Karpas-422 (cell line): ENCODE measurements at regions not wholly inside any gene's neighbourhood (a gene's known extent, or its start where the extent isn't known, plus 50 kb on each side); places are given as distances from the start of the nearest gene placed in this dataset.

Source experiments
- DNase-seq: peaks from one replicate; pipeline ENCODE4 v3.0.0-alpha.2; 2015
- H2AFZ ChIP-seq: fragments of 200-600 bp; sonication (generic); 2 replicates; pipeline ENCODE4 v1.6.1; 2014; ENCODE audit warnings: antibody characterized with exemption, low read length, mixed read lengths
- H3K27ac ChIP-seq: fragments of 200-600 bp; sonication (generic); 2 replicates; pipeline ENCODE4 v1.5.1; 2014; ENCODE audit warnings: mild to moderate bottlenecking, low read length, moderate library complexity
- H3K27me3 ChIP-seq: fragments of 200-600 bp; sonication (generic); 2 replicates; pipeline ENCODE4 v1.6.1; 2014; ENCODE audit warnings: low read length, mixed read lengths
- H3K36me3 ChIP-seq: fragments of 200-600 bp; sonication (generic); 2 replicates; pipeline ENCODE4 v1.6.1; 2014; ENCODE audit warnings: low read length, mixed read lengths; ENCODE audit not compliant: insufficient read depth
- H3K4me1 ChIP-seq: fragments of 200-600 bp; sonication (generic); 2 replicates; pipeline ENCODE4 v1.6.1; 2014; ENCODE audit warnings: mild to moderate bottlenecking, low read length, mixed read lengths
- H3K4me2 ChIP-seq: fragments of 200-600 bp; sonication (generic); 2 replicates; pipeline ENCODE4 v1.6.1; 2014; ENCODE audit warnings: low read length, low read depth, mild to moderate bottlenecking; ENCODE audit not compliant: poor library complexity, severe bottlenecking
- H3K4me3 ChIP-seq: fragments of 200-600 bp; sonication (generic); 2 replicates; pipeline ENCODE4 v1.5.1; 2014; ENCODE audit warnings: mild to moderate bottlenecking, antibody characterized with exemption, low read length, mixed read lengths
- H3K79me2 ChIP-seq: fragments of 200-600 bp; sonication (generic); 2 replicates; pipeline ENCODE4 v1.6.1; 2014; ENCODE audit warnings: mild to moderate bottlenecking, low read length, mixed read lengths
- H3K9ac ChIP-seq: fragments of 200-600 bp; sonication (generic); 2 replicates; pipeline ENCODE4 v1.6.0; 2014; ENCODE audit warnings: low read length
- H3K9me2 ChIP-seq: fragments of 200-600 bp; sonication (generic), shearing (Covaris generic); replicated peaks from 2 replicates; pipeline ENCODE4 v1.6.0; 2014; ENCODE audit warnings: mild to moderate bottlenecking, low read length, moderate library complexity; ENCODE audit not compliant: insufficient read depth
- H3K9me3 ChIP-seq: fragments of 300-700, 200-600 bp; sonication (generic); 2 replicates; pipeline ENCODE4 v1.6.1; 2014; ENCODE audit warnings: low read length, mixed read lengths
- H4K20me1 ChIP-seq: fragments of 200-600 bp; sonication (generic); 2 replicates; pipeline ENCODE4 v1.6.1; 2014; ENCODE audit warnings: mild to moderate bottlenecking, antibody characterized with exemption, low read length, low read depth; ENCODE audit not compliant: insufficient read depth

DNA sequence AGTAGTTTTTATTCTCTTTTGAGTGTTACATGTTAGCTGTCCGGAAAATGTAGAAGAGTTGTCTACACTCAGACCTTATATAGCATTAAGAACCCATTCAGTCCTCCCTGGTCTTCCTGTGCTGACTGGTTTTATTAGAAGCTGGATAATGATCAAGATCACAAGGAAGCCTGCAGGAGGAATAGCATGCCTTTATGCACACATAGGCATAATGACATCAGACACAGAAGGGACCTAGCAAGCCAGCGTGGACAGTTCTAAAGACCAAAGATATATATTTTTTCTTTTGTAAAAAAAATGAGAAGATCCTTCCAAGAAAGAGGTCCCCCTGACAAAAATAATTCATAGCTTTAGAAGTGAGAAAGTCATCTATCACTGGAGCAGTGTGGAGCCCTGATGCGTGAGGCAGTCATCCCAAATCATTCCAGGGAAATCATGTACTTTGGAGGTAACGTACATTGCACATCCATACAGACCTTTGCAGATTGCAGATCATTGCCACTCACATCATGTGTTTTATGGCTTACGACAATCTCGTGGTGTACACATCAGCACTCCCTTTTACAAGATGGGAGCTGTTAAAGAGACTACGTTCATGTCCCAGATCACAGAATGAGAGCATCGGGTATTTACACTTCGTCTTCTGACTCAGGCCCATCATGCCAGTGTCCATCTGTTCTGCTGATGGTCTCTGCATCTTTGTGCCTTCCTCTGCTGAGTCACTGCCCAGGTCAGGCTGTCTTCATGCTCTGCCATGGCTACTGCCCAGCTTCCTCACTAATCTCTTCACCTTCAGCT is 334.0 kb downstream of the SOCS6 start:
- no peak overlapping the region for H3K9ac ChIP-seq
- no peaks in the 10 kb centered on the region for H3K9me3 ChIP-seq
- H3K4me1 ChIP-seq: no peaks in the 10 kb centered on the region
- no peaks in the 10 kb centered on the region for H3K36me3 ChIP-seq
- H3K79me2 ChIP-seq: no peaks in the 10 kb centered on the region
- no peak overlapping the region for H3K4me2 ChIP-seq
- no peak for DNase-seq
- no peaks in the 10 kb centered on the region for H3K27me3 ChIP-seq
- H4K20me1 ChIP-seq: no peaks in the 10 kb centered on the region
- no peak overlapping the region for H3K4me3 ChIP-seq
- no peaks in the 10 kb centered on the region for H3K9me2 ChIP-seq
- H2AFZ ChIP-seq: no peak overlapping the region
- H3K27ac ChIP-seq: no peak overlapping the region

DNA sequence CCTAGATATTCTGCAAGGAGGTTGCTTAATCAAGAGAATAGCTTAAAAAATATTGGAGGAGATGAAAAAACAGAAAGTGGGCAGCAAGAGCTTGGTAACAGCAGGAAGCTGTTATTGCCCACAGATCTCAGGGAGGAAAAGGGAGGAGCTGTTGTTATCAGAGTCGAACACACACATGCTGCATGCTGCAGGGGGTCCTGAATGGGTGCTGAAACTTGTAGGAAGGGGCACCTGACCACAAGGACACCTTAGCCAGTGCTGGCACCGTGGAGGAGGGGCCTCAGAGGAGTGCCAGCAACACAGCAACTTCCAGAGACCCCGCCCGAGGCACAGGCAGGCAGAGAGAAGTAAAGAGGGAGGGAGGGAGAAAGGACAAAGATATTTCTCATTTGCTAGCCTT is 332.9 kb downstream of the SOCS6 start:
- H2AFZ ChIP-seq: no peak overlapping the region; the same call in 1 of the 2 replicates
- H3K4me1 ChIP-seq: no peaks in the 10 kb centered on the region
- no peak overlapping the region for H3K27ac ChIP-seq

DNA sequence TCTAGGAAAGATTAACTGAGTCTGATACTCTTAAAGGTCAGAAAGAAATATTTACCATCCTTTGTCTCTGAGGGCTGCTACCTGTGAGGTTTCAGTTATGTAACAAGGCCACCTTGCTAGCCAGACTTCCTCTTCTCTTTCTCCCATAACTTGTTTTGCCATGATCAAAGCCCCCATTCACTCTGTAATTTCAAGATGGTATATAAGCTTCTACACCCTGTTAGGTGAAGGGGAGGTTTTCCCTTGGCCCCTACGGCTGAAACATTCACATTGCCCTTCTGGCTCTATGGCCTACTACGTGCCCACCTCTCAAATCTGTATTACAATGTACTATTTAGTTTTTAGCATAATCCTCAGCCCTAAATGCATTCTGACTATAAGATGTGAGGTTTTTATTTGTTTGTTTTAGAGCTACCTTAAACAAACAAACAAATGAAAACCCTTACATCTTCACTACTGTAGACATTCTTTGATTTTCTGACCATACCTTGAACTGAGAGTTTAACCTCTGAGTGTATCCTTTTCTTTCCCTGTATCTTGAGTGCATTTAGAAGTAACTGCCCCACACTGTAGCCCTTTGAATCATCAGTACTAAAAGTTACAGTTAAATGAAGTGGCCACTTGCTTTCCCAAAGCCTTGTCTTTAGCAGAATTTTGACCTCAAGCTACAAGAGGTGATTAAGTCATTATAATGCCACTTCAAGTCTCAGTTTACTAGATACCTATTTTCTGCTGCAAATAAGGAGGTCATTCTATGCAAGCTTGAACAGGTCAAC is 332.2 kb downstream of the SOCS6 start:
- no peaks in the 10 kb centered on the region for H3K4me1 ChIP-seq
- H3K4me2 ChIP-seq: no peak overlapping the region
- H2AFZ ChIP-seq: no peak overlapping the region
- no peak overlapping the region for H3K4me3 ChIP-seq
- H3K79me2 ChIP-seq: no peaks in the 10 kb centered on the region
- H3K9me3 ChIP-seq: no peaks in the 10 kb centered on the region
- no peaks in the 10 kb centered on the region for H3K36me3 ChIP-seq
- H3K27me3 ChIP-seq: no peaks in the 10 kb centered on the region
- H3K9me2 ChIP-seq: no peaks in the 10 kb centered on the region
- H3K9ac ChIP-seq: no peak overlapping the region
- DNase-seq: no peak
- no peak overlapping the region for H3K27ac ChIP-seq
- H4K20me1 ChIP-seq: no peaks in the 10 kb centered on the region

More for the DNA sequence above, 332.9 kb downstream of the SOCS6 start:
- Histone ChIP-seq H3K4me2 (no peak overlapping the region), H3K9me3 (no peaks in the 10 kb centered on the region), H3K4me3 (no peak overlapping the region), H4K20me1 (no peaks in the 10 kb centered on the region), H3K36me3 (no peaks in the 10 kb centered on the region), H3K79me2 (no peaks in the 10 kb centered on the region), H3K9ac (no peak overlapping the region), H3K27me3 (no peaks in the 10 kb centered on the region), H3K9me2 (no peaks in the 10 kb centered on the region)
- no peak for DNase-seq

DNA sequence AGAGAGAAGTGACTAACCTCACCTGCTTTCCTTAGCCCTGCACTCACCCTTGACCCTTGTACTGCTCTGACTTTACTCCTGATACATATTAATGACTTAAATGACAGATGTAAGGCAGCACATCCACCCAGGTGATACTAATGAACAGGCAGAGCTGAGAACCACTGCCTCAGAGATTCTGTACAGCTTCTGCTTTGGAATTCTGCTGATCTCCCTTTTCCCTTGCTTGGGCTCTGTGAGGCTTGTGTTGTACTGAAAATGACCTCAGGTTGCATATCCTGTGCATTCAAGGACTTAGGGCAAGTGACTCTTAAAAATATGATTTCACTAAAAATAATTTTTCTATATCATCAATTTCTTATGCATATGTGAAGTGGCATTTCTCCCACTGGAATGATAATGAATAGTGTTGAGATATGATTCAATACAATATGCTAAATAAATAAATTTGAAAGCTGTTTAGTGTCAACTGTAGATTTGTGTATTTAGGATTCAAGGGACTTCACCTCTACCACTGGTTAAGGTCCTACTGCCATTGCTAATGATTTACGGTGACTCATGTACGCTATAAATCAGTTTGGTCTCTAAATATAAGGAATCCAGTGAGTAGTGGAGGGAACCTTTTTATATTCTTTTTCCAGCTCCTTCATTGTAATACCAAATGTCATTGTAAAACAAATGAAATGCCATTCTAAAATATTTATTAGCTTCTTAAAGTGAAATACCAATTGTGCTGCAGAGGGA is 328.3 kb downstream of the SOCS6 start:
- Histone ChIP-seq H3K36me3 (no peaks in the 10 kb centered on the region), H3K9me2 (no peaks in the 10 kb centered on the region; the same call in 1 of the 2 replicates), H3K9ac (no peak overlapping the region), H3K4me2 (no peak overlapping the region), H3K9me3 (no peaks in the 10 kb centered on the region), H3K27me3 (no peaks in the 10 kb centered on the region), H4K20me1 (no peaks in the 10 kb centered on the region), H3K79me2 (no peaks in the 10 kb centered on the region), H3K4me1 (no peaks in the 10 kb centered on the region), H3K27ac (no peak overlapping the region), H2AFZ (no peak overlapping the region), H3K4me3 (no peak overlapping the region)
- no peak for DNase-seq

DNA sequence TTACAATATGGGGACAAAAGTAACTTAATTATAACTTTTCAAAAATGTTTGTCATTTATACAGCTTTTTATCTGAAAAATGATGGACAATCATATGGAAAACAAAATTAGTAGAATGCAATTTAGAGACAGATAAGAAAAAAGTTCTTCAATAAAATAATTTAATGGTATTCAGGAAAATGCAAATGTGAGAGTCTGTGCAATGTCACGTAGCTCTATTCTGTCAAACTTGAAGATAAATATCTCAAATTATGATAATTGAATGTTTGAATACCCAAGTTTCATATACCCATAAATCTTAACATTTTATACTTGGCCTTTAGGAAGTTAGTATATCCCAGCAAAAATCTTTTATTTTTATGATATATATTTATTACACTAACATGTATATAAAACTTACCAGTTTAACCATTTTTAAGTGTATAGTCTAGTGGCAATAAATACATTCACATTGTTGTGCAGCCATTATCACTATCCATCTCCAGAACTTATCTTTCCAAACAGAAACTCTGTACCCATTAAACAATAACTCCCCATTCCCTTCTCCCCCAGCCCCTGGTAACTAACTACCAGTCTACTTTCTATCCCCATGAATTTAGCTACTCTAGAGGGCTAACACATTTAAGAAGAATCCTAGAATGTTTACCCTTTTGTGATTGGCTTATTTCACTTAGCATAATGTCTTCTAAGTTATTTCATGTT is 311.5 kb downstream of the SOCS6 start:
- Histone ChIP-seq H3K4me3 (no peak overlapping the region), H3K79me2 (no peaks in the 10 kb centered on the region), H3K27me3 (no peaks in the 10 kb centered on the region), H2AFZ (no peak overlapping the region), H3K36me3 (no peaks in the 10 kb centered on the region), H3K4me2 (no peak overlapping the region), H3K9ac (no peak overlapping the region), H3K27ac (no peak overlapping the region), H4K20me1 (no peaks in the 10 kb centered on the region), H3K4me1 (peaks cover 13% of the 10 kb centered on the region), H3K9me2 (no peaks in the 10 kb centered on the region), H3K9me3 (no peaks in the 10 kb centered on the region)
- no peak for DNase-seq

DNA sequence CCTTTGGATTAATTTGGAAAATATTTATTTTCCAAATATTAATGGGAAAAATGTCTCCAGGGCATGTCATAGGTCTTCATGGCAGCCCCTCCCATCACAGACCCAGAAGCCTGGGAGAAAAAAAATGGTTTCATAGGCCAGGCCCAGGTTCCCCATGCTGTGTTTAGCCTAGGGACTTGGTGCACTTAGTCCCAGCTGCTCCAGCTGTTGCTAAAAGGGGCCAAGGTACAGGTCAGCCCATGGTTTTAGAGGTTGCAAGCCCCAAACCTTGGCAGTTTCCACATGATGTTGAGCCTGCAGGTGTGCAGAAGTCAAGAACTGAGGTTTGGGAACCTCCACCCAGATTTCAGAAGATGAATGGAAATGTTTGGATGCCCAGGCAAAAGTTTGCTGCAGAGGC is 309.6 kb downstream of the SOCS6 start:
- no peak overlapping the region for H3K27ac ChIP-seq
- H3K79me2 ChIP-seq: no peaks in the 10 kb centered on the region
- no peaks in the 10 kb centered on the region for H3K9me3 ChIP-seq
- H3K4me3 ChIP-seq: no peak overlapping the region
- H3K4me2 ChIP-seq: no peak overlapping the region
- H3K9me2 ChIP-seq: no peaks in the 10 kb centered on the region
- H3K36me3 ChIP-seq: no peaks in the 10 kb centered on the region
- H4K20me1 ChIP-seq: no peaks in the 10 kb centered on the region
- peaks cover 13% of the 10 kb centered on the region for H3K4me1 ChIP-seq
- no peak overlapping the region for H2AFZ ChIP-seq
- H3K27me3 ChIP-seq: no peaks in the 10 kb centered on the region
- no peak overlapping the region for H3K9ac ChIP-seq
- DNase-seq: peak; percentile 58

DNA sequence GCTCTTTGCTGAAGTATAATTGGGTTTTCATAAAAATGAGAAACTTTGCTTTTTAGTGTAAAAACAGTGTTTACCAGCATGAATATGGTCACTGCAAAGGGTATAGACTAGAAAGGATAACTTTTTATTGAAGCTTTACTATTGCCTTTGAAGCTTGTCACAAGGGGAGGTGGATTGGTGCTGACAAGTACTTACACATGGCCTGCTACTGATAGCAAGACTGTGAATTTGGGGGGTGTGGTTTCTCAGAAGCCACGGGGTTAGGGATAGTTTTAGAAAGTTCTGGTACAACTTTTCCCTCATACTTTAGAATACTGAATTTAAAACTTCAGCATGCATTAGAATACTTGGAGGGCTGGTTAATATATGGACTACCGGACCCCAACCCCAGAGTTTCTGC is 294.1 kb downstream of the SOCS6 start:
- Histone ChIP-seq H3K36me3 (no peaks in the 10 kb centered on the region), H3K9ac (no peak overlapping the region), H3K27ac (no peak overlapping the region), H3K9me3 (peaks cover 12% of the 10 kb centered on the region), H4K20me1 (no peaks in the 10 kb centered on the region), H3K4me1 (peaks cover 9% of the 10 kb centered on the region), H3K4me3 (no peak overlapping the region), H2AFZ (no peak overlapping the region), H3K9me2 (no peaks in the 10 kb centered on the region), H3K4me2 (no peak overlapping the region), H3K79me2 (no peaks in the 10 kb centered on the region), H3K27me3 (peaks cover 10% of the 10 kb centered on the region; the same call in 1 of the 2 replicates)
- no peak for DNase-seq
